AG09319 (cell line): ENCODE measurements at regions not wholly inside any gene's neighbourhood (a gene's known extent, or its start where the extent isn't known, plus 50 kb on each side); places are given as distances from the start of the nearest gene placed in this dataset.

Experiments used
- DNase-seq: peaks from one replicate; pipeline ENCODE4 v3.0.0-alpha.2; 2010; ENCODE audit warnings: low read depth; ENCODE audit errors: extremely low read depth
- CTCF ChIP-seq: IDR thresholded peaks from 2 replicates; pipeline ENCODE4 v1.5.1; 2011; ENCODE audit warnings: low read depth, mild to moderate bottlenecking, inconsistent platforms, low read length, moderate library complexity

GRCh38 chr11:128193615-128194014 is 393.7 kb downstream of the ETS1 start:
- TF ChIP-seq CTCF = no peak
- no peak for DNase-seq

- TF ChIP-seq CTCF = no peak
- no peak for DNase-seq
These were observed 397.0 kb downstream of the ETS1 start for GRCh38 chr11:128190312-128190711.

GRCh38 chr11:128189823-128190222 is 397.5 kb downstream of the ETS1 start:
- TF ChIP-seq CTCF = no peak
- no peak for DNase-seq

- TF ChIP-seq CTCF = no peak
- DNase-seq = no peak
These were observed 398.9 kb downstream of the ETS1 start for GRCh38 chr11:128188346-128189004.

GRCh38 chr11:128187835-128188234 is 399.5 kb downstream of the ETS1 start:
- no peak for TF ChIP-seq CTCF
- DNase-seq = peak; percentile 62

GRCh38 chr11:128187377-128187776 is 400.0 kb downstream of the ETS1 start:
- no peak for TF ChIP-seq CTCF
- DNase-seq = no peak

- TF ChIP-seq CTCF = no peak
These were observed 402.4 kb downstream of the ETS1 start for GRCh38 chr11:128184981-128185380.

More at GRCh38 chr11:128184981-128185380, 402.4 kb downstream of the ETS1 start:
- no peak for DNase-seq
